H1 (cell line): ENCODE measurements at regions not wholly inside any gene's neighbourhood (a gene's known extent, or its start where the extent isn't known, plus 50 kb on each side); places are given as distances from the start of the nearest gene placed in this dataset.

ENCODE experiments used
- CTCF ChIA-PET: fragments of 300-600 bp; sonication (Branson Sonifier 250); formaldehyde crosslinking; loops from one replicate; lab custom pipeline; 2021; ENCODE audit not compliant: partially characterized antibody; lab: Charles Lee
- POLR2A ChIA-PET: fragments of 300-600 bp; sonication (Branson Sonifier 250); formaldehyde crosslinking; loops from one replicate; lab custom pipeline; 2021; ENCODE audit warnings: inconsistent platforms; ENCODE audit not compliant: partially characterized antibody; lab: Charles Lee
- DNase-seq, 2 experiments: peaks; one replicate each; pipeline versions ENCODE4 v3.0.0 to v3.0.0-alpha.2; 2010 to 2022; ENCODE audit warnings: low spot score in 2 of 2, low read depth in 1 of 2, mixed read lengths in 1 of 2
- FAIRE-seq: peaks from 2 replicates; lab custom pipeline; 2011; peaks lifted over from hg19 to GRCh38; lab: Jason Lieb, UNC
- H2AFZ ChIP-seq: 2 replicates; pipeline ENCODE4 v1.8.1; 2012; ENCODE audit warnings: low read length, inconsistent platforms
- H2AK5ac ChIP-seq: 2 replicates; pipeline ENCODE4 v1.6.1; 2013; ENCODE audit warnings: low read depth, low read length
- H2BK120ac ChIP-seq: replicated peaks from 2 replicates; pipeline ENCODE3; 2013; ENCODE audit warnings: low read depth, low read length, inconsistent platforms
- H2BK12ac ChIP-seq: 2 replicates; pipeline ENCODE4 v1.6.1; 2013; ENCODE audit warnings: low read depth, low read length
- H2BK15ac ChIP-seq: 2 replicates; pipeline ENCODE4 v1.6.1; 2013; ENCODE audit warnings: low read length
- H2BK20ac ChIP-seq: 2 replicates; pipeline ENCODE4 v1.6.1; 2013; ENCODE audit warnings: low read length
- H2BK5ac ChIP-seq: 2 replicates; pipeline ENCODE4 v1.6.1; 2013; ENCODE audit warnings: low read depth, low read length
- H3K14ac ChIP-seq: 2 replicates; pipeline ENCODE4 v1.6.1; 2013; ENCODE audit warnings: inconsistent platforms; ENCODE audit not compliant: insufficient read length
- H3K18ac ChIP-seq: 2 replicates; pipeline ENCODE4 v1.6.1; 2013; ENCODE audit warnings: low read length; ENCODE audit errors: extremely low read depth
- H3K23ac ChIP-seq: 2 replicates; pipeline ENCODE4 v1.6.1; 2013; ENCODE audit warnings: inconsistent platforms; ENCODE audit not compliant: insufficient read length
- H3K23me2 ChIP-seq: 2 replicates; pipeline ENCODE4 v1.6.1; 2013; ENCODE audit warnings: low read depth, low read length
- H3K27ac ChIP-seq: 2 replicates; pipeline ENCODE4 v1.6.1; 2011; ENCODE audit warnings: low read depth, low read length, inconsistent platforms
- H3K27me3 ChIP-seq, 4 experiments: replicated peaks in 1 of 4; 1 replicate in 1 of 4; 2 replicates in 3 of 4; pipeline versions ENCODE4 v1.6.1 to v1.8.1; 2011 to 2013; ENCODE audit warnings: low read length in 3 of 4, mild to moderate bottlenecking in 3 of 4, inconsistent platforms in 2 of 4, mixed read lengths in 2 of 4, moderate library complexity in 1 of 4; ENCODE audit not compliant: control insufficient read depth in 3 of 4, insufficient read depth in 3 of 4; ENCODE audit errors: extremely low read depth in 1 of 4
- H3K36me3 ChIP-seq, 4 experiments: 2 replicates each; pipeline versions ENCODE4 v1.6.1 to v1.8.1; 2011 to 2013; ENCODE audit warnings: mild to moderate bottlenecking in 4 of 4, low read length in 3 of 4, moderate library complexity in 2 of 4, control low read depth in 1 of 4, inconsistent platforms in 1 of 4; ENCODE audit not compliant: insufficient read depth in 4 of 4, control insufficient read depth in 2 of 4
- H3K4ac ChIP-seq: replicated peaks from 2 replicates; pipeline ENCODE3; 2013; ENCODE audit warnings: low read length, low read depth, mixed read lengths, inconsistent platforms; ENCODE audit not compliant: insufficient read length
- H3K4me1 ChIP-seq, 4 experiments: replicated peaks in 1 of 4; 1 replicate in 1 of 4; 2 replicates in 3 of 4; pipeline versions ENCODE4 v1.6.1 to v1.8.1; 2011 to 2013; ENCODE audit warnings: low read length in 3 of 4, inconsistent platforms in 2 of 4, mixed read lengths in 1 of 4; ENCODE audit not compliant: insufficient read depth in 4 of 4, control insufficient read depth in 3 of 4
- H3K4me2 ChIP-seq, 2 experiments: 2 replicates each; pipeline versions ENCODE4 v1.6.1 to v1.8.1; 2011 to 2013; ENCODE audit warnings: low read depth in 2 of 2, low read length in 2 of 2, control low read depth in 1 of 2, inconsistent platforms in 1 of 2, mild to moderate bottlenecking in 1 of 2; ENCODE audit not compliant: insufficient read depth in 1 of 2
- H3K4me3 ChIP-seq, 4 experiments: fragments of 200-600, 300-600 bp in 1 of 4; sonication (generic), shearing (Covaris generic), sonication (Bioruptor Twin) in 1 of 4; 2 replicates each; pipeline versions ENCODE4 v1.5.1 to v1.8.1; 2011 to 2016; ENCODE audit warnings: low read length in 4 of 4, low read depth in 3 of 4, control low read depth in 2 of 4, inconsistent platforms in 2 of 4, mild to moderate bottlenecking in 2 of 4, mixed read lengths in 1 of 4, moderate library complexity in 1 of 4; ENCODE audit not compliant: insufficient read depth in 2 of 4; ENCODE audit errors: extremely low read depth in 1 of 4
- H3K56ac ChIP-seq: replicated peaks from 2 replicates; pipeline ENCODE3; 2013; ENCODE audit warnings: low read depth, mild to moderate bottlenecking, mixed read lengths, low read length, inconsistent platforms; ENCODE audit not compliant: insufficient read length
- H3K79me1 ChIP-seq: 2 replicates; pipeline ENCODE4 v1.6.1; 2013; ENCODE audit warnings: low read depth, low read length, control low read depth
- H3K79me2 ChIP-seq, 2 experiments: 2 replicates each; pipeline versions ENCODE4 v1.6.1 to v1.8.1; 2012 to 2013; ENCODE audit warnings: low read length in 2 of 2, mild to moderate bottlenecking in 2 of 2, inconsistent platforms in 1 of 2; ENCODE audit not compliant: insufficient read depth in 2 of 2, control insufficient read depth in 1 of 2
- H3K9ac ChIP-seq, 4 experiments: replicated peaks in 1 of 4; 1 replicate in 1 of 4; 2 replicates in 3 of 4; pipeline versions ENCODE4 v1.6.1 to v1.8.1; 2011 to 2013; ENCODE audit warnings: low read depth in 3 of 4, low read length in 3 of 4, control low read depth in 2 of 4, mild to moderate bottlenecking in 2 of 4, moderate library complexity in 2 of 4, inconsistent platforms in 1 of 4; ENCODE audit errors: extremely low read depth in 1 of 4
- H3K9me3 ChIP-seq, 2 experiments: 2 replicates each; pipeline versions ENCODE4 v1.6.1 to v1.8.1; 2012 to 2013; ENCODE audit warnings: mild to moderate bottlenecking in 2 of 2, moderate library complexity in 2 of 2, control low read depth in 1 of 2, inconsistent platforms in 1 of 2, low read depth in 1 of 2, low read length in 1 of 2, mixed read lengths in 1 of 2; ENCODE audit not compliant: insufficient read depth in 2 of 2
- H4K20me1 ChIP-seq, 2 experiments: replicated peaks in 1 of 2; 2 replicates each; pipeline versions ENCODE3 to v1.8.1; 2011 to 2013; ENCODE audit warnings: inconsistent platforms in 2 of 2, low read length in 2 of 2, mild to moderate bottlenecking in 1 of 2; ENCODE audit not compliant: insufficient read depth in 2 of 2, control insufficient read depth in 1 of 2
- H4K5ac ChIP-seq: 2 replicates; pipeline ENCODE4 v1.6.1; 2013; ENCODE audit warnings: low read length, low read depth, mixed read lengths, inconsistent platforms; ENCODE audit not compliant: insufficient read length
- H4K8ac ChIP-seq: 2 replicates; pipeline ENCODE4 v1.8.0; 2013; ENCODE audit warnings: mild to moderate bottlenecking, moderate library complexity, low read length, inconsistent platforms; ENCODE audit not compliant: insufficient read depth; ENCODE audit errors: extremely low read depth
- H4K91ac ChIP-seq: replicated peaks from 2 replicates; pipeline ENCODE3; 2013; ENCODE audit warnings: low read length, mixed read lengths, inconsistent platforms; ENCODE audit not compliant: insufficient read length
- E2F6 ChIP-seq: IDR thresholded peaks from 2 replicates; pipeline ENCODE4 v1.6.1; 2012; ENCODE audit warnings: inconsistent platforms
- HDAC6 ChIP-seq: IDR thresholded peaks from one replicate; pipeline ENCODE4 v1.7.1; 2012; ENCODE audit warnings: low read depth, mild to moderate bottlenecking, inconsistent platforms, low read length, moderate library complexity
- KDM1A ChIP-seq: fragments of 200-600, 300-600 bp; sonication (generic); IDR thresholded peaks from 2 replicates; pipeline ENCODE4 v1.7.1; 2016; ENCODE audit warnings: mild to moderate bottlenecking, low read length, borderline replicate concordance
- RBBP5 ChIP-seq: IDR thresholded peaks from 2 replicates; pipeline ENCODE4 v1.7.1; 2012; ENCODE audit warnings: low read depth, mild to moderate bottlenecking, inconsistent platforms, low read length, moderate library complexity, borderline replicate concordance
- TEAD4 ChIP-seq: IDR thresholded peaks from 2 replicates; pipeline ENCODE4 v1.6.1; 2012; ENCODE audit warnings: low read depth, low read length, inconsistent platforms, mixed read lengths
- WGBS, 2 experiments: shearing (Covaris generic) in 1 of 2; methylation state at CpG; one replicate each; pipeline versions ENCODE4 v1.1.6 to v1.1.7; 2013 to 2015; ENCODE audit warnings: low lambda C conversion rate in 2 of 2, mixed read lengths in 2 of 2, inconsistent platforms in 1 of 2, low coverage in 1 of 2, missing lambda C conversion rate in 1 of 2; ENCODE audit not compliant: insufficient replicate concordance in 2 of 2, insufficient coverage in 1 of 2, insufficient read length in 1 of 2; ENCODE audit errors: extremely low coverage in 1 of 2, missing lambda C conversion rate in 1 of 2; 5-methylcytosine and 5-hydroxymethylcytosine counted together

- H3K14ac ChIP-seq = no peak overlapping the region
- no peaks in the 10 kb centered on the region for H3K36me3 ChIP-seq
- H2AFZ ChIP-seq = no peak overlapping the region
- no peak overlapping the region for H2BK15ac ChIP-seq
- H2AK5ac ChIP-seq = no peak overlapping the region
- no peak for FAIRE-seq
- H3K4ac ChIP-seq = no peak overlapping the region
- no peak overlapping the region for H3K23ac ChIP-seq
- H3K4me1 ChIP-seq = no peaks in the 10 kb centered on the region
- no peaks in the 10 kb centered on the region for H3K79me2 ChIP-seq
- DNase-seq = no peak
- H2BK20ac ChIP-seq = no peak overlapping the region
- no peak overlapping the region for H3K18ac ChIP-seq
- no peak overlapping the region for H3K56ac ChIP-seq
- H3K79me1 ChIP-seq = no peaks in the 10 kb centered on the region
- H4K20me1 ChIP-seq = no peaks in the 10 kb centered on the region
- no peak overlapping the region for H3K4me3 ChIP-seq
- POLR2A ChIA-PET = no interaction called here
- WGBS, 2 experiments = 90 to 100% methylated on average over 2 of the region's 2 CpGs
- H3K4me2 ChIP-seq = no peak overlapping the region
- no peak for TF ChIP-seq TEAD4
- no peak for TF ChIP-seq RBBP5
- no peak for TF ChIP-seq KDM1A
- no peak for TF ChIP-seq HDAC6
- no peak for TF ChIP-seq E2F6
- TF ChIP-seq, all 59 proteins: peak for 0
- Histone ChIP-seq H3K9me3 (no peaks in the 10 kb centered on the region), H2BK12ac (no peak overlapping the region), H3K23me2 (no peaks in the 10 kb centered on the region; the same call in 1 of the 2 replicates), H3K27ac (no peak overlapping the region), H3K27me3 (no peaks in the 10 kb centered on the region; a peak in 1 of 7 replicates), H2BK5ac (no peak overlapping the region), H4K91ac (no peak overlapping the region), H4K5ac (no peak overlapping the region), H3K9ac (no peak overlapping the region), H2BK120ac (no peak overlapping the region), H4K8ac (no peak overlapping the region)
- CTCF ChIA-PET = interaction anchor here (0.5 kb wide), 1 partner anchor 15 kb away, joined by 3 read pairs; no protein-coding TSS in a partner anchor
These were observed 109.4 kb upstream of the C16orf82 start for GRCh38 chr16:26957283-26957859.
